ENCODE measurements at regions not wholly inside any gene's neighbourhood (a gene's known extent, or its start where the extent isn't known, plus 50 kb on each side); places are given as distances from the start of the nearest gene placed in this dataset.

- ChIA-PET CTCF (interaction anchor here (3.5 to 7.8 kb wide), 2 partner anchors 8 to 409 kb away, joined by 28 to 46 read pairs; no protein-coding TSS in a partner anchor), POLR2A (no interaction called here)
- H3K9ac ChIP-seq = no peak overlapping the region
- no peak overlapping the region for H3K27ac ChIP-seq (ENCODE audit: low read depth in 2 of 2, low read length in 1 of 2)
- peaks cover 0 to 8% of the 10 kb centered on the region in 2 experiments; a peak in 2 of 4 replicates for H3K4me1 ChIP-seq (ENCODE audit: control insufficient read depth in 1 of 2, insufficient read depth in 2 of 2, low read depth in 1 of 2, low read length in 1 of 2)
- H3K4me2 ChIP-seq = no peak overlapping the region
- H3K9me3 ChIP-seq = no peaks in the 10 kb centered on the region
- DNase-seq = no peak
- H2AFZ ChIP-seq (ENCODE audit: low read depth) = no peak overlapping the region
- no peaks in the 10 kb centered on the region for H3F3A ChIP-seq (replicated peaks; ENCODE audit: insufficient read depth)
- TF ChIP-seq MXI1 (IDR thresholded peaks at IDR 0.05; ENCODE audit: low read depth, low read length) (no peak), MAX (IDR thresholded peaks at IDR 0.05; ENCODE audit: low read depth) (no peak), SMC3 (IDR thresholded peaks at IDR 0.05; ENCODE audit: low read depth, low read length) (no peak), USF1 (IDR thresholded peaks at IDR 0.05; ENCODE audit: borderline replicate concordance, low read depth) (no peak), TEAD4 (IDR thresholded peaks at IDR 0.05; ENCODE audit: borderline replicate concordance, insufficient read depth) (no peak), ZBTB33 (IDR thresholded peaks at IDR 0.05; ENCODE audit: borderline replicate concordance, low read depth) (no peak), FOXJ3 (CRISPR knock-in tag; IDR thresholded peaks at IDR 0.05) (no peak), MEF2A (IDR thresholded peaks at IDR 0.05; ENCODE audit: borderline replicate concordance, low read depth) (no peak), GATA2 (CRISPR knock-in tag; IDR thresholded peaks at IDR 0.05) (no peak), JUND (IDR thresholded peaks at IDR 0.05) (no peak), RAD21 (IDR thresholded peaks at IDR 0.05; ENCODE audit: low read length) (no peak), YY1 (IDR thresholded peaks at IDR 0.05; ENCODE audit: low read depth) (no peak), IRF3 (IDR thresholded peaks at IDR 0.05; ENCODE audit: low read depth, low read length) (no peak)
- H3K4me3 ChIP-seq (ENCODE audit: low read depth in 2 of 2, low read length in 1 of 2) = no peak overlapping the region
- no peaks in the 10 kb centered on the region for H3K79me2 ChIP-seq (ENCODE audit: insufficient read depth)
- no peaks in the 10 kb centered on the region for H3K36me3 ChIP-seq (replicated peaks in 1 of 2; ENCODE audit: control insufficient read depth in 1 of 2, insufficient read depth in 2 of 2, low read length in 1 of 2)
- peaks cover 8% of the 10 kb centered on the region; the same call in 1 of the 2 replicates for H3K27me3 ChIP-seq (ENCODE audit: insufficient read depth)
- 54% methylated on average over 3 of the region's 3 CpGs for WGBS (ENCODE audit: low lambda C conversion rate)
- no peaks in the 10 kb centered on the region for H4K20me1 ChIP-seq (ENCODE audit: insufficient read depth)
- H3K9me2 ChIP-seq = no peaks in the 10 kb centered on the region
These were observed 76.5 kb upstream of the SYT13 start for GRCh38 chr11:45362636-45363035.

- Histone ChIP-seq H3F3A (replicated peaks; ENCODE audit: insufficient read depth) (no peaks in the 10 kb centered on the region), H3K27me3 (ENCODE audit: insufficient read depth) (no peaks in the 10 kb centered on the region; the same call in 1 of the 2 replicates), H3K9ac (no peak overlapping the region), H3K4me2 (no peak overlapping the region), H3K4me1 (ENCODE audit: control insufficient read depth in 1 of 2, insufficient read depth in 2 of 2, low read depth in 1 of 2, low read length in 1 of 2) (peaks cover 0 to 5% of the 10 kb centered on the region in 2 experiments; a peak in 2 of 4 replicates), H3K9me2 (no peaks in the 10 kb centered on the region), H3K36me3 (replicated peaks in 1 of 2; ENCODE audit: control insufficient read depth in 1 of 2, insufficient read depth in 2 of 2, low read length in 1 of 2) (no peaks in the 10 kb centered on the region), H3K4me3 (ENCODE audit: low read depth in 2 of 2, low read length in 1 of 2) (no peak overlapping the region), H3K9me3 (no peaks in the 10 kb centered on the region), H3K27ac (ENCODE audit: low read depth in 2 of 2, low read length in 1 of 2) (no peak overlapping the region), H4K20me1 (ENCODE audit: insufficient read depth) (no peaks in the 10 kb centered on the region), H3K79me2 (ENCODE audit: insufficient read depth) (no peaks in the 10 kb centered on the region), H2AFZ (ENCODE audit: low read depth) (no peak overlapping the region)
- ChIA-PET CTCF (interaction anchor here (0.7 to 7.8 kb wide), 5 partner anchors 10 to 410 kb away, joined by 3 to 46 read pairs (median 4); no protein-coding TSS in a partner anchor), POLR2A (no interaction called here)
- DNase-seq = no peak
- 28% methylated on average over 2 of the region's 2 CpGs for WGBS (ENCODE audit: low lambda C conversion rate)
- TF ChIP-seq REST (IDR thresholded peaks at IDR 0.05; ENCODE audit: low read depth, low read length) (no peak), RCOR1 (IDR thresholded peaks at IDR 0.05; ENCODE audit: low read length) (no peak), TEAD4 (IDR thresholded peaks at IDR 0.05; ENCODE audit: borderline replicate concordance, insufficient read depth) (no peak), GATA2 (CRISPR knock-in tag; IDR thresholded peaks at IDR 0.05) (no peak), TCF12 (IDR thresholded peaks at IDR 0.05) (no peak), CTCF (IDR thresholded peaks at IDR 0.05) (no peak), MEF2A (IDR thresholded peaks at IDR 0.05; ENCODE audit: borderline replicate concordance, low read depth) (no peak), POLR2AphosphoS5 (IDR thresholded peaks at IDR 0.05; ENCODE audit: low read depth, low read length) (no peak), RXRA (IDR thresholded peaks at IDR 0.05; ENCODE audit: borderline replicate concordance, low read depth) (no peak)
These were observed 75.4 kb upstream of the SYT13 start for GRCh38 chr11:45361551-45361950.
